ENCODE measurements at regions not wholly inside any gene's neighbourhood (a gene's known extent, or its start where the extent isn't known, plus 50 kb on each side); places are given as distances from the start of the nearest gene placed in this dataset.

DNA sequence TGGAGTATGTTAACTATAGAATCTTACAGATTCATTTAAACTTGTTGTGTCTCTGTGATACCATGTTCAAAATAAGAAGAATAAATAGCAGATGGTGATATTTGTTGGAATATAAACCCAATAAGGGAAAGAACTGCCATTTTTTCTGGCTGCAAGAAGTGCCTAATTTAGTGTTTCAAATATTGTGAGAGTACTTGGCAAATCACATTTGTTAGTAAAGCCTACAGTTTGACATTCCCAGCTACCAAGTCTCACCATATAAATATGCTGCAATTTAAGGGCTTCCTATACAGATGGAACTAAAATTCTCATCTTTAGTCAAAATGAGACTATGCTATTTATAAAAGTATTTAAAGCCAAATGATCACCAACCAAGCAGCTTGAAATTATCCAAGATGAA, 96.0 kb upstream of the WDFY3 start:
- Histone ChIP-seq H3K27me3 (no peaks in the 10 kb centered on the region), H3K36me3 (no peaks in the 10 kb centered on the region), H3K4me1 (no peaks in the 10 kb centered on the region), H3K4me3 (no peak overlapping the region), H3K9me3 (no peaks in the 10 kb centered on the region), H3K27ac (no peak overlapping the region)
- TF ChIP-seq, protein P1, sequence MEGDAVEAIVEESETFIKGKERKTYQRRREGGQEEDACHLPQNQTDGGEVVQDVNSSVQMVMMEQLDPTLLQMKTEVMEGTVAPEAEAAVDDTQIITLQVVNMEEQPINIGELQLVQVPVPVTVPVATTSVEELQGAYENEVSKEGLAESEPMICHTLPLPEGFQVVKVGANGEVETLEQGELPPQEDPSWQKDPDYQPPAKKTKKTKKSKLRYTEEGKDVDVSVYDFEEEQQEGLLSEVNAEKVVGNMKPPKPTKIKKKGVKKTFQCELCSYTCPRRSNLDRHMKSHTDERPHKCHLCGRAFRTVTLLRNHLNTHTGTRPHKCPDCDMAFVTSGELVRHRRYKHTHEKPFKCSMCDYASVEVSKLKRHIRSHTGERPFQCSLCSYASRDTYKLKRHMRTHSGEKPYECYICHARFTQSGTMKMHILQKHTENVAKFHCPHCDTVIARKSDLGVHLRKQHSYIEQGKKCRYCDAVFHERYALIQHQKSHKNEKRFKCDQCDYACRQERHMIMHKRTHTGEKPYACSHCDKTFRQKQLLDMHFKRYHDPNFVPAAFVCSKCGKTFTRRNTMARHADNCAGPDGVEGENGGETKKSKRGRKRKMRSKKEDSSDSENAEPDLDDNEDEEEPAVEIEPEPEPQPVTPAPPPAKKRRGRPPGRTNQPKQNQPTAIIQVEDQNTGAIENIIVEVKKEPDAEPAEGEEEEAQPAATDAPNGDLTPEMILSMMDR (IDR thresholded peaks at IDR 0.05), result no peak
- no peak for TF ChIP-seq POLR2A (IDR thresholded peaks at IDR 0.05)
- no peak for DNase-seq

DNA sequence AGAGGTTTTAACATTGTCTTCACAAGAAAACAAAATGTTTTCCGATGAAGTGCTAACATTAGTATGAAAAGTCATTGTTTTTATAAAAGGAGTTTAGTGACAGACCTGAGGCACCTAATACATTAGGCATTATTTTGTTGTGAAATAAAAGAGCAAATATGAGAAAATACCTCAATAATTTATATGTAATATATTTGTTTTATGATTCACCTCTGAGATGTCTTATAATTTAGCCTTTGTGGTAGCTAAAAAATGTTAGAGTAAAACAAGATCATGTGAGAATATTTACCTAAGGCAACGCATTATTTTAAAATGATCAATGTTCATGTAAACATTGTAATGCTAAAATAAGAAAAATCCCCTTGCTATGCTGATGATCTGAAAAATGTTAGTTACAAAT, 100.9 kb upstream of the WDFY3 start:
- Histone ChIP-seq H3K27me3 (no peaks in the 10 kb centered on the region), H3K36me3 (no peaks in the 10 kb centered on the region), H3K9me3 (no peaks in the 10 kb centered on the region), H3K27ac (no peak overlapping the region), H3K4me3 (no peak overlapping the region), H3K4me1 (no peaks in the 10 kb centered on the region)
- DNase-seq, result no peak
- TF ChIP-seq, protein P1 (IDR thresholded peaks at IDR 0.05), result no peak
- TF ChIP-seq POLR2A (IDR thresholded peaks at IDR 0.05), result no peak

DNA sequence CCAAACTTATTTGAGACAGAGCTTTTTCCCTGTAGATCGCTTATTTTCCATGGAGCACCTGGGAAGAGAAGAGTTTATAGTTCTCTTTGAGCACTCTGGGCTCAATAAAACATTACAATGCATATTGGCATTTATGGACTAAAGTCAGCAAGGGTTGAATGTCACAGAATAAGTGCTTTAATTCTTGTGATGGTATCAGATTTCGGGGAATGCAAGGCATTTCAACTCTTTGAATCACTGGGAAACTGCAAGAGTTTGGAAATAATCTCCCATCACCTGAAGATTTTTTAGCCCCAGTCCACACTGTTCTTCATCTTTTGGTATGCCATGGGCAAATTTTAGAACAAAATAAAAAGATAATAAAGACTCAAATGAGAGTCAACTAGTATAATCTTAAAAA, 111.5 kb upstream of the WDFY3 start:
- Histone ChIP-seq H3K36me3 (no peaks in the 10 kb centered on the region), H3K4me1 (no peaks in the 10 kb centered on the region), H3K27ac (no peak overlapping the region), H3K9me3 (no peaks in the 10 kb centered on the region), H3K27me3 (no peaks in the 10 kb centered on the region), H3K4me3 (no peak overlapping the region)
- DNase-seq, result no peak
- no peak for TF ChIP-seq POLR2A (IDR thresholded peaks at IDR 0.05)
- TF ChIP-seq, protein P1 (IDR thresholded peaks at IDR 0.05), result no peak

DNA sequence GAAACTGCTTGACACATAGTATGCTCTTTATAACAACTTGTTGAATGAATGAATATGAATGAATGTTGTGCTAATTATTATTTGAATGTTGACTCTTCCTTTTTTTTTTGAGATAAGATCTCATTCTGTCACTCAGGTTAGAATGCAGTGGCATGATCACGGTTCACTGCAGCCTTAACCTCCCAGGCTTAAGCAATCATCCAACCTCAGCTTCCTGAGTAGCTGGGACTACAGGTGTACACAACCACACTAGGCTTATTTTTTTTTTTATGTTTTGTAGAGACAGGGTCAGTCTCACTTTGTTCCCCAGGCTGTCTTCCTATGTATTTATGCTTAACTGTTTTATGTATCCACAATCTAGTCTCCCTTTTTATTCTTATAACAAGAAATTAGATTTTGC, 114.7 kb upstream of the WDFY3 start:
- Histone ChIP-seq H3K4me1 (no peaks in the 10 kb centered on the region), H3K36me3 (no peaks in the 10 kb centered on the region), H3K4me3 (no peak overlapping the region), H3K9me3 (no peaks in the 10 kb centered on the region), H3K27me3 (no peaks in the 10 kb centered on the region), H3K27ac (no peak overlapping the region)
- DNase-seq, result no peak
- TF ChIP-seq POLR2A (IDR thresholded peaks at IDR 0.05), result no peak
- TF ChIP-seq, protein P1 (IDR thresholded peaks at IDR 0.05), result no peak

DNA sequence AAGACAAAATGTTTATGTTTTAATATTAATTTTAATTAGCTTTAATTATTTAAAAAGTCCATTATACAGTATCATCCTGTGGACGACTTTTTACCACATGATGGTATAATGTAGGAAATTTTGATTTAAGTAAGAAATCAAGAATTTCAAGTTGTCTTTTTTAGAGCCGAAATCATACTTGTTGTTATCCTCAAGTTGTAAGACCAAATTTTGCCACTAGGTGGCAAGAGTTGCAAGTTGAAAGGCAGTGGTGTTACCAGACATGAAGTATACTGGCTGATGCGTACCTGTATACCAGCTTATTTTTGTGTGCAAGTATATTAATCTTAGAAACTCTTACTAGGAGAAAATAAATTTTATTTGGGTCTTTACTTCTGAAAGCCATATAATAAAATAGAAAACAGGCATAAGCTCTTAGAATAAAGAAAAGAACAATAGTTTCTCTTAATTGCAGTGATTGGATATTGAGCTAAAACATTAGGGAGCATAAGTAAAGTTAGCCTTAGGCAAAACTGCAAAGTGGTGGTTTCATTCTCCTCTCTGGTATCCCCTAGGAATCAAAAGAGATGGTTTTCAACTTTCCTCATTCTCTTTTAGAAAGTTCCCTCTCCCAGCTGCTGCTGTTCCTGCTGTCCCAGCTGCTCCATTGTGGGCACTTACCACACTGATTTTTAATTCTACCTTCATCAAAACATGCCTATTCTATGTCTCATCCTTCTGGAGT, 118.0 kb upstream of the WDFY3 start:
- TF ChIP-seq, protein P1 (IDR thresholded peaks at IDR 0.05), result peak; percentile 34 to 70 (median 69)
- TF ChIP-seq POLR2A (IDR thresholded peaks at IDR 0.05), result no peak
- Histone ChIP-seq H3K4me3 (no peak overlapping the region), H3K9me3 (no peaks in the 10 kb centered on the region), H3K27me3 (no peaks in the 10 kb centered on the region), H3K27ac (no peak overlapping the region), H3K4me1 (no peaks in the 10 kb centered on the region), H3K36me3 (no peaks in the 10 kb centered on the region)
- peak in 1 of 3 donors; percentile 17 for DNase-seq

DNA sequence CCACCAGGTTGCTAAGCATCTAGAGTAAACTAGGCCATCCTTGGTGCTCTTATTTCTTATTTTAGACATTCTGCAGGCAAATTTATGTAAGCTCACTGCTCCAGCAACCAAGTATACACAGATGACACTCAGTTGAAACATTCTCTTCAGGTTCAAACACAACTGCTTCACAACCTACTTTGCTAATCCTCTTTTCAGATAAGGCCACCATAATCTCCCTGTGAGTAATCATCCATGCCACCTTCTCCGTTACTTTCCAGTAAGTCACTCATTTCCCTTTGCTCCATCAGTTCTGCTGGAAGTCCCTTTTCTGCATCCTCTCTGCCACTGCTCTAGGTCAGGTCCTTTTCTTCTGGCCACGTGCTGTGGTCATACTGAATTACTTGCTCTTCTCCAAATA, 120.2 kb upstream of the WDFY3 start:
- Histone ChIP-seq H3K27me3 (no peaks in the 10 kb centered on the region), H3K4me3 (no peak overlapping the region), H3K36me3 (no peaks in the 10 kb centered on the region), H3K9me3 (no peaks in the 10 kb centered on the region), H3K4me1 (no peaks in the 10 kb centered on the region), H3K27ac (no peak overlapping the region)
- TF ChIP-seq, protein P1 (IDR thresholded peaks at IDR 0.05), result no peak
- TF ChIP-seq POLR2A (IDR thresholded peaks at IDR 0.05), result no peak
- DNase-seq, result no peak
